ENCODE measurements at regions not wholly inside any gene's neighbourhood (a gene's known extent, or its start where the extent isn't known, plus 50 kb on each side); places are given as distances from the start of the nearest gene placed in this dataset.

DNA sequence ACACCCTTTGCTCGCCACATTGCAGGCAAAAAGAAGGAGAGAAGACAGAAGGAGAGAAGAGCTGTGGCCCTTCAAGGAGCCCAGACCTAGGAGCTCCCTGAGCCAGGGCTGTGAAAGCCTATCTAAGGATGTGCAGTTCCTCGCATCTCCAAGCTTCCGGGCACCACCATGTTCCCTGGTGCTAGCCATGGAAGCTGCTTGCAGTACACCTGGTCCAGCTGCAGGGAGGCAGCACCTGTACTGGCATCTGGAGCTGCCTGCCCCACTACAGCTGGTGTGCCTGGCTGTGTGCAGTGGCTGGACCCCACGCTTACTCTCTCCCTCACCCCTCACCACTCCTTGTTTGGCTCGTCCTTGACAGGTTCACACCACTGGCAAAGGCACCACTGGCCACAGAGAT lies 1111.8 kb upstream of the POT1 start:
- TF ChIP-seq LEF1 (IDR thresholded peaks at IDR 0.05; ENCODE audit: borderline replicate concordance), result no peak
- no peak for TF ChIP-seq SUZ12 (IDR thresholded peaks at IDR 0.05)
- no peak for TF ChIP-seq ELF4 (IDR thresholded peaks at IDR 0.05)
- TF ChIP-seq L3MBTL2 (conservative IDR thresholded peaks at IDR 0.05), result no peak
- TF ChIP-seq ARNT (IDR thresholded peaks at IDR 0.05), result no peak
- TF ChIP-seq HDGF (IDR thresholded peaks at IDR 0.05; ENCODE audit: borderline replicate concordance), result no peak
- no peak for TF ChIP-seq FOXM1 (IDR thresholded peaks at IDR 0.05; ENCODE audit: borderline replicate concordance)
- TF ChIP-seq FOXK2 (IDR thresholded peaks at IDR 0.05), result no peak
- TF ChIP-seq NFRKB (IDR thresholded peaks at IDR 0.05), result no peak
- no peak for TF ChIP-seq CTBP1 (IDR thresholded peaks at IDR 0.05; ENCODE audit: borderline replicate concordance)
- no peak for TF ChIP-seq FOXA1 (IDR thresholded peaks at IDR 0.05)

All from HEK293T (cell line).